ENCODE measurements at regions not wholly inside any gene's neighbourhood (a gene's known extent, or its start where the extent isn't known, plus 50 kb on each side); places are given as distances from the start of the nearest gene placed in this dataset.

DNA sequence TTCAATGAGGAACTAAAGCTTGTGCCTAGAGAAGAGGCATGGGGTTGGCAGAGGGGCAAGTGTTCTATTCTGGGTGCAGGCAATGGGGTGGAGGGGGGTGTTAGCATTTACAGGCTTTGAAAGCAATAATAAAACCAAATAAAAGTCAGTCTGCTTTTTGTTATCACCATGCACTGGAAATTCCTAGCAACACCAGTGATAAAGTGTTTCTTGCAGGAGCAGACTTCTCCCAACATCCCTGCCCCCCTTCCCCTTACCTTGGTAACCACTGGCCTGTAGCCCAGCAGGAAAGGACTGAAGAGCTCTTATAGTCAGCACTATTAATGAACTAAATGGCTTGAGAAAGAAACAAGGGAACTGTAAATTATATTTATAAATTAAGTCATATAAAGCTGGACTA, 65.2 kb upstream of the SESN3 start:
- H3K4me3 ChIP-seq (ENCODE audit: low read depth, low read length): no peak overlapping the region
- in situ Hi-C loops (cut with HindIII; ENCODE audit: low sequenced_read_pairs): no loop called here
- TF ChIP-seq CTCF (IDR thresholded peaks at IDR 0.05; ENCODE audit: low read depth, low read length, missing control alignments): no peak
- no peak for DNase-seq (ENCODE audit: low read depth)

- no peak overlapping the region for H3K4me3 ChIP-seq (ENCODE audit: low read depth, low read length)
- no peak for DNase-seq (ENCODE audit: low read depth)
- no peak for TF ChIP-seq CTCF (IDR thresholded peaks at IDR 0.05; ENCODE audit: low read depth, low read length, missing control alignments)
- in situ Hi-C loops (cut with HindIII; ENCODE audit: low sequenced_read_pairs): no loop called here
These were observed 64.6 kb upstream of the SESN3 start for GRCh38 chr11:95295382-95296149.

- no peak overlapping the region for H3K4me3 ChIP-seq (ENCODE audit: low read depth, low read length)
- in situ Hi-C loops (cut with HindIII; ENCODE audit: low sequenced_read_pairs): no loop called here
- TF ChIP-seq CTCF (IDR thresholded peaks at IDR 0.05; ENCODE audit: low read depth, low read length, missing control alignments): no peak
- no peak for DNase-seq (ENCODE audit: low read depth)
These were observed 63.7 kb upstream of the SESN3 start for GRCh38 chr11:95294701-95295100.

DNA sequence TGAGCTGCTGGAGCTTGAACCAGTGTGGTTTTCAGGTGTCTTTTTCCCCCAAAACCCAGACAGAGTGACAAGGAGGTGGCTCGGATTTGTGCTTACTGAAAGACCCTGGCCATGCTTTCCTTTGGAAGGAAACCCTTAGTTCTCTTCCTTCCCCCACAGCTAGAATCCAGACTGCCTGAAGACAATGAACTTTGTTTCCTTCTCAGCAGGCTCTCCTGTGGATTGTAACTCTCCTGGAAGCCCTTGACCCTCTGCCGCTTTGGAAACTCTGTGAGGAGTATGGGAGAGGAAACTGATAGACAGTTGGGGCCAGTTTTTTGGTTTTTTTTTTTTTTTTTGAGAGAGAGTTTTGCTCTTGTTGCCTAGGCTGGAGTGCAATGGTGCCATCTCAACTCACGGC, 62.1 kb upstream of the SESN3 start:
- no peak overlapping the region for H3K4me3 ChIP-seq (ENCODE audit: low read depth, low read length)
- no peak for TF ChIP-seq CTCF (IDR thresholded peaks at IDR 0.05; ENCODE audit: low read depth, low read length, missing control alignments)
- in situ Hi-C loops (cut with HindIII; ENCODE audit: low sequenced_read_pairs): no loop called here
- DNase-seq (ENCODE audit: low read depth): no peak

DNA sequence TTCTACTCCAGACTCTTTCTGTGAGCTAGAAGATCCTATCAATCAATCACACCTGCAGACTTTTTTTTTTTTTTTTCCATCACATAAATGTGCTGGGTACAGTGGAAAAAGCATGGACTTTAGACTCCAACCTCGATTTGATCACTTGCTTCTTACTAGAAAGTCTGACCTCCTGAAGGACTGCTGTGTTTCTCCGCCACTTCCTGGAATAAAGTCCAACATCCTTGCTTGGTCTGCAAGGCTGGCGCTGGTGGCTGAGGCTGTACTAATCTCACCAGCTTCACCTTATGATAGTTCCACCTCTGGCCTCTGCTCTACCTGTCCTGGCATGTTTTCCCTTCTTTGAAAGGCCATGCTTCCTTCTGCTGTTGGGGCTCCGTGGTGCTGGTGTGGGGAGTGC, 60.9 kb upstream of the SESN3 start:
- in situ Hi-C loops (cut with HindIII; ENCODE audit: low sequenced_read_pairs): no loop called here
- no peak for TF ChIP-seq CTCF (IDR thresholded peaks at IDR 0.05; ENCODE audit: low read depth, low read length, missing control alignments)
- no peak for DNase-seq (ENCODE audit: low read depth)

GRCh38 chr11:95289378-95290101, 58.5 kb upstream of the SESN3 start:
- H3K4me3 ChIP-seq (ENCODE audit: low read depth, low read length): no peak overlapping the region
- no peak for TF ChIP-seq CTCF (IDR thresholded peaks at IDR 0.05; ENCODE audit: low read depth, low read length, missing control alignments)
- in situ Hi-C loops (cut with HindIII; ENCODE audit: low sequenced_read_pairs): no loop called here
- no peak for DNase-seq (ENCODE audit: low read depth)

More for the DNA sequence above, 60.9 kb upstream of the SESN3 start:
- H3K4me3 ChIP-seq (ENCODE audit: low read depth, low read length): no peak overlapping the region
